ENCODE measurements at regions not wholly inside any gene's neighbourhood (a gene's known extent, or its start where the extent isn't known, plus 50 kb on each side); places are given as distances from the start of the nearest gene placed in this dataset.
"Not testable (repeated sequence)": the region's sequence is repeated elsewhere in the genome, so short reads cannot be mapped to it uniquely, and the experiment has no call there.

GRCh38 chr5:92265804-92266203, 882.7 kb upstream of the ARRDC3 start:
- no peak for TF ChIP-seq POLR2A (IDR thresholded peaks at IDR 0.05)
- no peaks in the 10 kb centered on the region for H3K9me3 ChIP-seq
- intact Hi-C loops (cut with DNase I; ENCODE audit: low total_unique reads) (no loop called here), in situ Hi-C loops (cut with MboI; ENCODE audit: low pct_ligation_motif_present in 1 of 4, low pct_unique_long_range_greater_than_20kb in 1 of 4, low sequenced_read_pairs in 3 of 4) (no loop called here)
- H3K36me3 ChIP-seq: no peaks in the 10 kb centered on the region
- H3K4me3 ChIP-seq: no peak overlapping the region
- no peaks in the 10 kb centered on the region for H3K27me3 ChIP-seq
- H3K4me1 ChIP-seq: no peaks in the 10 kb centered on the region
- WGBS, 2 donors (ENCODE audit: low coverage in 1 of 2): 79 to 93% methylated on average over 3 of the region's 3 CpGs
- H3K27ac ChIP-seq: no peak overlapping the region
- DNase-seq: no peak

GRCh38 chr5:92255605-92256004, 872.5 kb upstream of the ARRDC3 start:
- H3K36me3 ChIP-seq; H3K9me3 ChIP-seq; H3K27me3 ChIP-seq; H3K4me1 ChIP-seq; intact Hi-C loops (cut with DNase I; ENCODE audit: low total_unique reads); H3K27ac ChIP-seq; in situ Hi-C loops (cut with MboI; ENCODE audit: low pct_ligation_motif_present in 1 of 4, low pct_unique_long_range_greater_than_20kb in 1 of 4, low sequenced_read_pairs in 3 of 4); H3K4me3 ChIP-seq; DNase-seq: not testable (repeated sequence)

- WGBS, 2 donors (ENCODE audit: low coverage in 1 of 2): 91% methylated on average over 6 of the region's 6 CpGs; no CpG with 5 or more reads in 1 of the 2 donors
- intact Hi-C loops (cut with DNase I; ENCODE audit: low total_unique reads) (no loop called here), in situ Hi-C loops (cut with MboI; ENCODE audit: low pct_ligation_motif_present in 1 of 4, low pct_unique_long_range_greater_than_20kb in 1 of 4, low sequenced_read_pairs in 3 of 4) (no loop called here)
- Histone ChIP-seq H3K9me3 (peaks cover 0 to 3% of the 10 kb centered on the region in 2 donors), H3K27ac (no peak overlapping the region), H3K27me3 (no peaks in the 10 kb centered on the region), H3K4me1 (no peaks in the 10 kb centered on the region), H3K4me3 (no peak overlapping the region), H3K36me3 (no peaks in the 10 kb centered on the region)
- no peak for DNase-seq
- TF ChIP-seq CTCF (IDR thresholded peaks at IDR 0.05) (no peak), EP300 (IDR thresholded peaks at IDR 0.05; ENCODE audit: low read depth) (no peak), POLR2AphosphoS5 (IDR thresholded peaks at IDR 0.05) (no peak), POLR2A (IDR thresholded peaks at IDR 0.05) (no peak)
Observed at GRCh38 chr5:92248518-92248917, 865.4 kb upstream of the ARRDC3 start.

GRCh38 chr5:92242170-92242569, 859.1 kb upstream of the ARRDC3 start:
- Histone ChIP-seq H3K27ac (no peak overlapping the region), H3K36me3 (no peaks in the 10 kb centered on the region), H3K9me3 (no peaks in the 10 kb centered on the region), H3K27me3 (no peaks in the 10 kb centered on the region), H3K4me3 (no peak overlapping the region), H3K4me1 (no peaks in the 10 kb centered on the region)
- DNase-seq: no peak
- intact Hi-C loops (cut with DNase I; ENCODE audit: low total_unique reads): no loop called here
- in situ Hi-C loops (cut with MboI; ENCODE audit: low pct_ligation_motif_present in 1 of 4, low pct_unique_long_range_greater_than_20kb in 1 of 4, low sequenced_read_pairs in 3 of 4): no loop called here
- TF ChIP-seq POLR2AphosphoS5 (IDR thresholded peaks at IDR 0.05) (no peak), CTCF (IDR thresholded peaks at IDR 0.05) (no peak), EP300 (IDR thresholded peaks at IDR 0.05; ENCODE audit: low read depth) (no peak), POLR2A (IDR thresholded peaks at IDR 0.05) (no peak)

GRCh38 chr5:92237896-92238295, 854.8 kb upstream of the ARRDC3 start:
- DNase-seq: no peak
- Histone ChIP-seq H3K27me3 (no peaks in the 10 kb centered on the region), H3K36me3 (no peaks in the 10 kb centered on the region), H3K4me1 (no peaks in the 10 kb centered on the region), H3K4me3 (no peak overlapping the region), H3K27ac (no peak overlapping the region), H3K9me3 (no peaks in the 10 kb centered on the region)
- WGBS, 2 donors (ENCODE audit: low coverage in 1 of 2): 93 to 94% methylated on average over 2 of the region's 2 CpGs
- in situ Hi-C loops (cut with MboI; ENCODE audit: low pct_ligation_motif_present in 1 of 4, low pct_unique_long_range_greater_than_20kb in 1 of 4, low sequenced_read_pairs in 3 of 4) (no loop called here), intact Hi-C loops (cut with DNase I; ENCODE audit: low total_unique reads) (no loop called here)
- no peak for TF ChIP-seq POLR2A (IDR thresholded peaks at IDR 0.05)
- TF ChIP-seq EP300 (IDR thresholded peaks at IDR 0.05; ENCODE audit: low read depth): no peak
- TF ChIP-seq POLR2AphosphoS5 (IDR thresholded peaks at IDR 0.05): no peak
- no peak for TF ChIP-seq CTCF (IDR thresholded peaks at IDR 0.05)
